Stimulated activated CD8-positive, alpha-beta memory T cell treated with anti-CD3 and anti-CD28 coated beads, Interleukin-4, amount 100 ng/mL, for 48 hours (primary cell): ENCODE measurements at regions not wholly inside any gene's neighbourhood (a gene's known extent, or its start where the extent isn't known, plus 50 kb on each side); places are given as distances from the start of the nearest gene placed in this dataset.
A peak's percentile ranks its signal among the peaks of the same experiment; 100 is the strongest.

Source experiments
- DNase-seq: peaks from one replicate; pipeline ENCODE4 v3.0.0-alpha.2; 2020

GRCh38 chr16:72501739-72502593, 330.0 kb upstream of the PMFBP1 start:
- DNase-seq, result peak; percentile 55

- DNase-seq, result no peak
These were observed 328.6 kb upstream of the PMFBP1 start for GRCh38 chr16:72500545-72500944.

- DNase-seq, result no peak
These were observed 321.9 kb upstream of the PMFBP1 start for GRCh38 chr16:72493716-72494415.

GRCh38 chr16:72487283-72487682, 315.3 kb upstream of the PMFBP1 start:
- no peak for DNase-seq

- no peak for DNase-seq
These were observed 310.7 kb upstream of the PMFBP1 start for GRCh38 chr16:72482695-72483094.

GRCh38 chr16:72481419-72481818, 309.5 kb upstream of the PMFBP1 start:
- no peak for DNase-seq

- DNase-seq, result no peak
These were observed 309.0 kb upstream of the PMFBP1 start for GRCh38 chr16:72480911-72481310.

- DNase-seq, result no peak
These were observed 303.7 kb upstream of the PMFBP1 start for GRCh38 chr16:72475688-72476087.

GRCh38 chr16:72474501-72475123, 302.7 kb upstream of the PMFBP1 start:
- DNase-seq, result no peak

GRCh38 chr16:72473631-72474030, 301.7 kb upstream of the PMFBP1 start:
- DNase-seq, result no peak

- no peak for DNase-seq
These were observed 299.5 kb upstream of the PMFBP1 start for GRCh38 chr16:72471317-72471924.

- no peak for DNase-seq
These were observed 298.6 kb upstream of the PMFBP1 start for GRCh38 chr16:72470541-72470940.

- DNase-seq, result no peak
These were observed 298.0 kb upstream of the PMFBP1 start for GRCh38 chr16:72469932-72470331.

- DNase-seq, result no peak
These were observed 296.6 kb upstream of the PMFBP1 start for GRCh38 chr16:72468582-72468981.

- no peak for DNase-seq
These were observed 295.3 kb upstream of the PMFBP1 start for GRCh38 chr16:72467157-72467759.

- no peak for DNase-seq
These were observed 292.8 kb upstream of the PMFBP1 start for GRCh38 chr16:72464597-72465368.

GRCh38 chr16:72464052-72464451, 292.1 kb upstream of the PMFBP1 start:
- no peak for DNase-seq

GRCh38 chr16:72458035-72458434, 286.1 kb upstream of the PMFBP1 start:
- DNase-seq, result no peak

GRCh38 chr16:72457243-72457940, 285.4 kb upstream of the PMFBP1 start:
- DNase-seq, result no peak

- DNase-seq, result no peak
These were observed 284.0 kb upstream of the PMFBP1 start for GRCh38 chr16:72455743-72456659.
